ENCODE measurements at regions not wholly inside any gene's neighbourhood (a gene's known extent, or its start where the extent isn't known, plus 50 kb on each side); places are given as distances from the start of the nearest gene placed in this dataset.
A peak's percentile ranks its signal among the peaks of the same experiment; 100 is the strongest.

GRCh38 chr17:74082886-74083285 is 120.6 kb upstream of the RPL38 start:
- DNase-seq (ENCODE audit: low read depth in 2 of 2), result no peak

DNA sequence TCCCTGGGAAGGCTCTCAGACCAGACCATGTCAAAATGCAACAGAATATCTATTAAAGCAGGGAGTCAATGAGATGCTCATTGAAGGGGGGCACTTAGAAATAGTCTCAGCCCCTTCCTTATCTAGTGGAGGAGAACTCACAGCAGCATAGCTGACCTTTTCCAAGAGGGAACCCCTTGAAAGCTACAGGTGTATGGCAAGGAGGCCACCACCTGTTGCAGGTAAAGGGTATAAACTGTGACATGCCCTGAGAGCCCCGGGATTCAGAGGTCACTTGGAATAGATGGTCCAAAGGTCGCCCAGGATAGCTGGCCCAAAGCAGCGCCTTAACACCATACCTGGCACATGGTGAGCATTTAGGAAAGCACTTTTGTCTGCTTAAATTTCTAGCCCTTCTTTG is 120.2 kb upstream of the RPL38 start:
- DNase-seq (ENCODE audit: low read depth in 2 of 2), result no peak

- DNase-seq (ENCODE audit: low read depth in 2 of 2), result no peak
Observed at GRCh38 chr17:74085434-74085833, 118.0 kb upstream of the RPL38 start.

- DNase-seq (ENCODE audit: low read depth in 2 of 2), result no peak
Observed at GRCh38 chr17:74087002-74087585, 116.4 kb upstream of the RPL38 start.

DNA sequence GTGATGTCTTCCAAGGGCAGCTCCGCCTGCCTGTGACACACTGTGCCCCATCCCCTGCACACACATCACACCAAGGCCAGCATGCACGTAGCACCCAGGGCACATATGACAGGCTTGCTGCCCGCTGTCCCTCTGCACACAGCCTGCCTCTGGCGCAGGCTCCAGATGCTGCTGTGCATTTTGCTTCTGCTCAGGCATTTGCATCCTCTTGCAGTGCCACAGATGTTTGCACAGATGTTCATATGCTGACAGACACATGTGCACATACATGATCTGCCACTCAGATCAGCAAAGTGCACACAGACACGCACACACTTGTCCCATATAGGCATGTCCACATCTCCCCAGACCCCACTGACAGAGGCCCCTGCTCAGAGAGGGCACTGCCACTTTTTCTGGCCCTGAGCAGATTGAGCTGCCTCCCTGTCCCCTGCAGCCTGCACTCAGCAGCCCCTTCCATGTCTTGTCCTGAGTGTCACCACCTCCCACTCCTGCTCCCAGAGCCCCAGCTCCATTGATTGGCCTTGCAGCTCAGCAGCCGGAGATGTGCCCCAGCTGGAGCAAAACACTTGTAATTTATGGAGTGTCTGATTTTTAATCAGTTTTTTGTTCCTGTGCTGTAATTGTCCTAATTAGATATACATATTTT is 115.1 kb upstream of the RPL38 start:
- DNase-seq (ENCODE audit: low read depth in 2 of 2), result no peak

- no peak for DNase-seq (ENCODE audit: low read depth in 2 of 2)
Observed at GRCh38 chr17:74088934-74089329, 114.5 kb upstream of the RPL38 start.

- DNase-seq (ENCODE audit: low read depth in 2 of 2), result no peak
Observed at GRCh38 chr17:74089380-74089779, 114.1 kb upstream of the RPL38 start.

DNA sequence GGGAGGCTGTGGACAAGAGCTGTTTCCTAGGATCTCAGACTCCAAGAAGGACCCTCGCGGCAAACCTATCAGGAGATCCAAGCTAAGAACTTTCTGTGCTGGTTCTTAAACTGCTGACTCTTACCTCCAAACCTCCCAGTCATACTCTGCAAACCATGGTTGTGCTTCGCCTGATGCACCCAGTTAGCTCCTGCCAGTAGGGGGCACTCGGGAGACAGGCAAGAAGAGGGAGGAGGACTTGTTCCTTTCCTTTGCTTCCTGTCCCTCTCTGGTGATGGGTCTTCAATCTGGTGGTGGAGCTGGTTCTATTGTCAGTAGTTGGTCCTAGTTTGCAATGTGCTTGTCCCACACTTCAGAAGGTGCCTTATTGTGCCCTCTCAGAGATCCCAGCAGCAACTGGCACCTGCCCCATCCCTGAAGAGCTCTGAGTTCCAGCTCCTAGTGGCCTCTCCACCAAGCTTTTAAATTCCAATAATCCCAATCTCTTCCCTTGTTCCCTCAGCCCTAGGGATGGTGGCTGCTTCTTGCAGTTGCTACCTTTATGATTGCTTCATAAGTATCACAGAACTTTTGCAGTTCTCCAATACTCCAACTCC is 113.5 kb upstream of the RPL38 start:
- peak in 1 of 2 donors; percentile 21 for DNase-seq (ENCODE audit: low read depth in 2 of 2)

DNA sequence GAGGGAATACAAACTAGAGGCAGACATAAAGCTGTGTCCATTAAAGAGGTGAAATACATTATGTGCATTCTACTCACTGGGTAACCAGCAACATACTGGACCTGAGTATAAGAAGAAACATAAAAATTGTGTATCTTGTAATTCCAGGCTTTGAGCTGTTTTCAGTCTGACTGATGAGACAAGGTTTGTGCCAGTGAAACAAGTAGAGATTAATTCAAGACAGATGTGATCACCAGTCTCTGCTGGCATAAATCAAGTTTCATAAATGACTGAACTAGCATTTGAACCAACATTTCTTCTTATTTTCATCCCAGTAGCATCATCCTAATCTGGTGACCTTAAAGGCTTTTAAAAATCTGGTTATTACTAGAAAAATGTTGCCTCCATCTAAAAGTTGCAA is 108.8 kb upstream of the RPL38 start:
- DNase-seq (ENCODE audit: low read depth in 2 of 2), result no peak

- DNase-seq (ENCODE audit: low read depth in 2 of 2), result no peak
Observed at GRCh38 chr17:74096456-74096855, 107.0 kb upstream of the RPL38 start.

GRCh38 chr17:74097450-74098135 is 105.9 kb upstream of the RPL38 start:
- no peak for DNase-seq (ENCODE audit: low read depth in 2 of 2)

- DNase-seq (ENCODE audit: low read depth in 2 of 2), result no peak
Observed at GRCh38 chr17:74098136-74099024, 105.1 kb upstream of the RPL38 start.

- no peak for DNase-seq (ENCODE audit: low read depth in 2 of 2)
Observed at GRCh38 chr17:74099442-74100340, 103.8 kb upstream of the RPL38 start.

GRCh38 chr17:74104921-74105320 is 98.6 kb upstream of the RPL38 start:
- no peak for DNase-seq (ENCODE audit: low read depth in 2 of 2)

- no peak for DNase-seq (ENCODE audit: low read depth in 2 of 2)
Observed at GRCh38 chr17:74107107-74107506, 96.4 kb upstream of the RPL38 start.

- no peak for DNase-seq (ENCODE audit: low read depth in 2 of 2)
Observed at GRCh38 chr17:74108126-74108705, 95.3 kb upstream of the RPL38 start.

- no peak for DNase-seq (ENCODE audit: low read depth in 2 of 2)
Observed at GRCh38 chr17:74110467-74110866, 93.0 kb upstream of the RPL38 start.

DNA sequence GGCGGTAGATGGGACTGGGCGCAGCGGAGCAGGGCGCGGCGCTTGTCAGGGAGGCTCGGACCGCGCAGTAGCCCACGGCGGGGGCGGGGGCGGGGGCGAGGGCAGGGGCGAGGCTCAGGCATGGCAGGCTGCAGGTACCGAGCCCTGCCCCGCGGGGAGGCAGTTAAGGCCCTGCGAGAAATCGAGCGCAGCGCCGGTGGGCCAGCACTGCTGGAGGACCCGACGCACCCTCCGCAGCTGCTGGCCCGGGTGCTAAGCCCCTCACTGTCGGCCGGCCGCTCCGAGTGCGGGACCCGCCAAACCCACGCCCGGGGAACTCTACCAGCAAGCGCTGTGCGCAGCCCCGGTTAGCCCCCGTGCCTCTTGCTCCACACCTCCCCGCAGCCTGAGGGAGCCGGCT is 90.2 kb upstream of the RPL38 start:
- no peak for DNase-seq (ENCODE audit: low read depth in 2 of 2)

DNA sequence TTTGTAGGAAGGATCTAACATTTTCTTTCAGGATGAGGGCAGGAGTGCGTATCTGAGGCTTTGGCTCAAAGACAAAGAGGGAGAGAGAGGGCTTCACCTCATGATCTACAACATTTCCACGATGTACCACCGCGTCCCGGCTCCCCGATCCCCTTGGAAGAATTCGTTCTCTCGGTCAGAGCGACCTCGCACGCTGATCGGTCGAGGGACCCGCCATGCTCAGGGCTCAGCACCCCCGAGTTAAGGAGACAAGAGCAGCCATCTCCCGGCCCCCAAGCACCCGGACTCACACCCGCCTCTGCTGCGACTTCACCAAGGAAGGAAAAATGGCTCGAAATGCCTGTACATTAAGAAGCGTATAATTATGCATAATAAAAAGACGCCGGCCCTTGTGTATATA is 89.5 kb upstream of the RPL38 start:
- DNase-seq (ENCODE audit: low read depth in 2 of 2), result no peak

GRCh38 chr17:74114881-74115470 is 88.5 kb upstream of the RPL38 start:
- no peak for DNase-seq (ENCODE audit: low read depth in 2 of 2)

Data from stimulated activated CD4-positive, alpha-beta T cell treated with anti-CD3 and anti-CD28 coated beads, Interleukin-1b, Interleukin-23, amount 100 ng/mL, for 4 hours (primary cell).